PC-9 (cell line): ENCODE measurements at regions not wholly inside any gene's neighbourhood (a gene's known extent, or its start where the extent isn't known, plus 50 kb on each side); places are given as distances from the start of the nearest gene placed in this dataset.

Experiments
- CTCF ChIP-seq: fragments of 200-600 bp; sonication (generic); conservative IDR thresholded peaks from 2 replicates; pipeline ENCODE4 v1.6.1; 2017; ENCODE audit warnings: mixed run types, antibody characterized with exemption, mild to moderate bottlenecking, moderate library complexity
- EZH2 ChIP-seq: fragments of 200-600 bp; sonication (generic); IDR thresholded peaks from 2 replicates; pipeline ENCODE4 v1.8.0; 2017; ENCODE audit warnings: antibody characterized with exemption, low read depth

- TF ChIP-seq CTCF (no peak), EZH2 (no peak)
These were observed 79.6 kb downstream of the TRIL start for GRCh38 chr7:28878481-28878880.
